ENCODE measurements at regions not wholly inside any gene's neighbourhood (a gene's known extent, or its start where the extent isn't known, plus 50 kb on each side); places are given as distances from the start of the nearest gene placed in this dataset.

GRCh38 chr12:61713121-61713520 is 547.1 kb upstream of the USP15 start (continued):
- no peak for TF ChIP-seq CTCF (IDR thresholded peaks at IDR 0.05; ENCODE audit: low read depth, low read length, missing input control)
- TF ChIP-seq ZBTB33 (IDR thresholded peaks at IDR 0.05): no peak
- no peak for TF ChIP-seq FOXA2 (IDR thresholded peaks at IDR 0.05)

DNA sequence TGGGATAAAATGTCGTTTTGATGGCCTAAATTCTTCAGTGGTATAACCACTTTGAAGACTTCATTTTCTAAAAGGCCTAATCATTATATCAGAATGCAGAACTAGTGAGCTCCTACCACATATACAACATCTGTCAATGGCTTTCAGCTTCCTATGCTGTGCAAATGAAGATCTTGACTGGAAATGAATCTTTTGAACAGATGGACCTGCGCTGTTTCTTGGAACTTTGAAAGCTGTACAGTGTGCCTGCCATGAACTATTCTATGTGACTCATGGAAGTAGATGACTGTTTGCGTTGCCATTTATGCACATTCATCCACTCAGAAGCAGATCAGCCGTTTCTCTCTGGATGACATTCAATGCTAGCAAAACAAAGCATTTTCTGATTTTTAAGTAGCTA is 542.2 kb upstream of the USP15 start:
- H3K36me3 ChIP-seq (ENCODE audit: control insufficient read depth in 4 of 4, insufficient read depth in 3 of 4, low read depth in 1 of 4, low read length in 3 of 4): no peaks in the 10 kb centered on the region
- H3K9ac ChIP-seq (ENCODE audit: low read depth in 1 of 2, low read length in 2 of 2): no peak overlapping the region
- no peaks in the 10 kb centered on the region for H3K27me3 ChIP-seq (ENCODE audit: control insufficient read depth in 4 of 4, insufficient read depth in 4 of 4, low read length in 3 of 4)
- H3K4me3 ChIP-seq (ENCODE audit: low read depth in 1 of 3, low read length in 3 of 3): no peak overlapping the region
- DNase-seq (ENCODE audit: low spot score): no peak
- H3K27ac ChIP-seq (ENCODE audit: low read depth in 1 of 2, low read length in 2 of 2): no peak overlapping the region
- 60% methylated on average over 4 of the region's 4 CpGs for WGBS
- H3K4me1 ChIP-seq (ENCODE audit: control insufficient read depth in 4 of 4, insufficient read depth in 4 of 4, low read length in 3 of 4): no peaks in the 10 kb centered on the region
- TF ChIP-seq, protein P1, sequence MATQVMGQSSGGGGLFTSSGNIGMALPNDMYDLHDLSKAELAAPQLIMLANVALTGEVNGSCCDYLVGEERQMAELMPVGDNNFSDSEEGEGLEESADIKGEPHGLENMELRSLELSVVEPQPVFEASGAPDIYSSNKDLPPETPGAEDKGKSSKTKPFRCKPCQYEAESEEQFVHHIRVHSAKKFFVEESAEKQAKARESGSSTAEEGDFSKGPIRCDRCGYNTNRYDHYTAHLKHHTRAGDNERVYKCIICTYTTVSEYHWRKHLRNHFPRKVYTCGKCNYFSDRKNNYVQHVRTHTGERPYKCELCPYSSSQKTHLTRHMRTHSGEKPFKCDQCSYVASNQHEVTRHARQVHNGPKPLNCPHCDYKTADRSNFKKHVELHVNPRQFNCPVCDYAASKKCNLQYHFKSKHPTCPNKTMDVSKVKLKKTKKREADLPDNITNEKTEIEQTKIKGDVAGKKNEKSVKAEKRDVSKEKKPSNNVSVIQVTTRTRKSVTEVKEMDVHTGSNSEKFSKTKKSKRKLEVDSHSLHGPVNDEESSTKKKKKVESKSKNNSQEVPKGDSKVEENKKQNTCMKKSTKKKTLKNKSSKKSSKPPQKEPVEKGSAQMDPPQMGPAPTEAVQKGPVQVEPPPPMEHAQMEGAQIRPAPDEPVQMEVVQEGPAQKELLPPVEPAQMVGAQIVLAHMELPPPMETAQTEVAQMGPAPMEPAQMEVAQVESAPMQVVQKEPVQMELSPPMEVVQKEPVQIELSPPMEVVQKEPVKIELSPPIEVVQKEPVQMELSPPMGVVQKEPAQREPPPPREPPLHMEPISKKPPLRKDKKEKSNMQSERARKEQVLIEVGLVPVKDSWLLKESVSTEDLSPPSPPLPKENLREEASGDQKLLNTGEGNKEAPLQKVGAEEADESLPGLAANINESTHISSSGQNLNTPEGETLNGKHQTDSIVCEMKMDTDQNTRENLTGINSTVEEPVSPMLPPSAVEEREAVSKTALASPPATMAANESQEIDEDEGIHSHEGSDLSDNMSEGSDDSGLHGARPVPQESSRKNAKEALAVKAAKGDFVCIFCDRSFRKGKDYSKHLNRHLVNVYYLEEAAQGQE (IDR thresholded peaks at IDR 0.05): no peak
- TF ChIP-seq ZBTB33 (IDR thresholded peaks at IDR 0.05): no peak
- TF ChIP-seq, protein P2, sequence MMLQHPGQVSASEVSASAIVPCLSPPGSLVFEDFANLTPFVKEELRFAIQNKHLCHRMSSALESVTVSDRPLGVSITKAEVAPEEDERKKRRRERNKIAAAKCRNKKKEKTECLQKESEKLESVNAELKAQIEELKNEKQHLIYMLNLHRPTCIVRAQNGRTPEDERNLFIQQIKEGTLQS (IDR thresholded peaks at IDR 0.05): no peak
- TF ChIP-seq RAD21 (IDR thresholded peaks at IDR 0.05): no peak
- TF ChIP-seq, protein P3, sequence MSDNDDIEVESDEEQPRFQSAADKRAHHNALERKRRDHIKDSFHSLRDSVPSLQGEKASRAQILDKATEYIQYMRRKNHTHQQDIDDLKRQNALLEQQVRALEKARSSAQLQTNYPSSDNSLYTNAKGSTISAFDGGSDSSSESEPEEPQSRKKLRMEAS (IDR thresholded peaks at IDR 0.05): no peak
- TF ChIP-seq CTCF (IDR thresholded peaks at IDR 0.05; ENCODE audit: low read depth, low read length, missing input control): no peak
- no peak for TF ChIP-seq FOXA2 (IDR thresholded peaks at IDR 0.05)
- TF ChIP-seq NR2F2 (IDR thresholded peaks at IDR 0.05): no peak
- TF ChIP-seq YY1 (IDR thresholded peaks at IDR 0.05): no peak
- no peak for TF ChIP-seq EGR1 (IDR thresholded peaks at IDR 0.05; ENCODE audit: low read depth in 2 of 2)
- H3K9me3 ChIP-seq (ENCODE audit: control insufficient read depth in 4 of 4, low read length in 3 of 4): no peaks in the 10 kb centered on the region
